ENCODE measurements at regions not wholly inside any gene's neighbourhood (a gene's known extent, or its start where the extent isn't known, plus 50 kb on each side); places are given as distances from the start of the nearest gene placed in this dataset.
"Not testable (repeated sequence)": the region's sequence is repeated elsewhere in the genome, so short reads cannot be mapped to it uniquely, and the experiment has no call there.

DNA sequence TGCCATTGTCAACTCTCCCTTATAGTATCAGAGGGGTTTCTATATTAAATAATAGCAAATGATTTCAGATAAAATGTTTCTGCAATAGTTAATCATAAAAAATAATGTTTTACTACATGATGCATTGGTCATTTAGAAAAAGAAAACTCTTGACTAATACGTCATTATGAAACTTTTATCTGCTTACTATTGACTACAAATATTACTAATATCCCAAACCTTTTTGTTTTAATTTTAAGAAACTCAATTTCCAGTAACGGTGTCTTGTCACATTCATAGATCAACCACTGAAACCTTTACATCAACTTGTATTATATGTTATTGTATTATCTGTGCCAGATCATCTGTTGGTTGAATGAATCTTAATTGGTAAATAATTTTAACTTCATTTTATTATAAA is 482.9 kb upstream of the SLC35B3 start:
- DNase-seq (ENCODE audit: low read depth in 2 of 2): no peak

GRCh38 chr6:8914700-8915099 is 479.4 kb upstream of the SLC35B3 start:
- no peak for DNase-seq (ENCODE audit: low read depth in 2 of 2)

- no peak for DNase-seq (ENCODE audit: low read depth in 2 of 2)
Observed at GRCh38 chr6:8908638-8909037, 473.3 kb upstream of the SLC35B3 start.

DNA sequence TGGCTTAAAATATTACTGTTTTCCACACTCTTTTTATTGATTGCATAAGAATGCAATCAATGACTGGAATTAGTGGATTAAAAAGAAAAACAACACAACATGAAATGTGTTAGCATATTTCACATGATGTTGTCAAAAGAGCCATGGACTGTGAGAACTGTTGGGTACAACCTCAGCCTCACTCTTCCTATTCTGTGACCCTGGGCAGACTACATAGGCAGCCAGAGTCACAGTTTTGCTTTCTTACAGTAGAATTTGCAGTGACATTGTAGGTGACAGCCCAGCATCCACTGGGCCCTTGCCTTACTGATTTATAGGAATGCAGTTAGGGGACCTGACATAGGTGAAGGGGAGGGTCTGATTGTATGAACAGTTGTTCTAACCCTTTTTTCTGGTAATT is 471.4 kb upstream of the SLC35B3 start:
- no peak for DNase-seq (ENCODE audit: low read depth in 2 of 2)

GRCh38 chr6:8905757-8906156 is 470.4 kb upstream of the SLC35B3 start:
- no peak for DNase-seq (ENCODE audit: low read depth in 2 of 2)

DNA sequence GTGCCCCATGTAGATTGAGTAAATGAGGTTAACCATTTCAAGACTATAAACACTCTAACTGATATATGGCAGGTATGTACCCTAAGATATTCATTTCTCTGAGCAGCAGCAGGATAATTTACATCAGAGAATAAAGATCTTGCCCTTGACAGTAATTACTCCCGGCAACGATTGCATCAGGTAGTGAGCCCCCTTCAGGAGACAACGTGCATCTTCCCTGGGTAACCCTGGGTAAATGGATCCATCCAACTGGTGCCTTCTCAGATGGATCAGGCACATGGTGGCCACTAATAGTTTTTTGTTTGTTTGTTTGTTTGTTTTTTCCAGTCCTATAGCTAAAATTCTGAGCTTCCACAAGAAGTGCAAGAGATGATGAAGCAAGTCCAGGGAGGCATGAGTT is 469.4 kb upstream of the SLC35B3 start:
- no peak for DNase-seq (ENCODE audit: low read depth in 2 of 2)

- no peak for DNase-seq (ENCODE audit: low read depth in 2 of 2)
Observed at GRCh38 chr6:8900056-8900455, 464.7 kb upstream of the SLC35B3 start.

DNA sequence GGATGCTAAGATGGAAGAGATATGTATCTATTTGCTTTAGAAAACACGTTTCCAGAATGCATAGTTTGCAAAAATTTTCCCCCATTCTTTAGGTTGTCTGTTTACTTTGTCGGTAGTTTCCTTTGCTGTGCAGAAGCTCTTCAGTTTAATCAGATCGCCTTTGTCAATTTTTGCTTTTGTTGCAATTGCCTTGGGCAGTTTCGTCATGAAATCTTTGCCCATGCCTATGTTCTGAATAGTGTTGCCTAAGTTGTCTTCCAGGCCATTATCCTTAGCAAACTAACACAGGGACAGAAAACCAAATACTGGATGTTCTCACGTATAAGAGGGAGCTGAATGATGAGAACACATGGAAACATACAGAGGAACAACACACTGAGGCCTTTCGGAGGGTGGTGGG is 454.2 kb upstream of the SLC35B3 start:
- DNase-seq (ENCODE audit: low read depth in 2 of 2): no peak

DNA sequence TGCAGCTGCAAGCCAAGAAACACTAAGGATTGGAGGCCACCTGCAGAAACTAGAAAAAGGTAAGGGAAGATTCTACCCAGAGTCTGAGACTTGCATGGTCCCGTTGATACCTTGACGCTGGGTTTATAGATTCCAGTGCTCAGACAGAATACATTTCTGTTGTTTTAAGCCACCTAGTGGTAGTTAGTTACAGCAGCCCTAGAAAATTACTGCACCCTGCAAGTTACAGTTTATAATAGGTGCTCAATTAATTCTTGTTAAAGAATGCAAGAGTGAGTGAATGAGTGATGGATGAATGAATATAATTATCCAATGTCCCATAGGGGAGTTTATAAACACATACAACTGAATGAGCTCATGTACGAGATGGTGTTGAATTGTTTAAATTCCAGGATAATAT is 453.1 kb upstream of the SLC35B3 start:
- DNase-seq (ENCODE audit: low read depth in 2 of 2): no peak

GRCh38 chr6:8881663-8882062 is 446.3 kb upstream of the SLC35B3 start:
- DNase-seq (ENCODE audit: low read depth in 2 of 2): no peak

DNA sequence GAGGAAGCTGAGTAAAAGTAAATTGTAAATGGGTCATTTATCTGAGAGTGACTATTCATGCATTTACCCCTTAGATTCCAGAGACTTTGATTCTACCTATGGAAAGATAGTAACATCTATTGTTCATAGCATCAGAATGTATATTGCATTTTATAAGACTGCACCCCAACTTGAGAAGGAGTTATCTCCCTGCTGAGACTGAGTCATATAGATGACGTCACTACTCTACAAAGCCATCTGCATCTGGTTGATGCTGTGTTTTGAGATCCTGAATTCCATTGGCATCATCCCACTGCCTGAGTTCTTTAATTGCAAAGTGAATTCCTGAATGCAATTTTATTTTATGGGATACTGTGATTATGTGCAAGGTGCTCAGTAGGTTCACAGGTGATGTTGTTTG is 444.0 kb upstream of the SLC35B3 start:
- DNase-seq (ENCODE audit: low read depth in 2 of 2): no peak

- no peak for DNase-seq (ENCODE audit: low read depth in 2 of 2)
Observed at GRCh38 chr6:8875986-8876385, 440.6 kb upstream of the SLC35B3 start.

DNA sequence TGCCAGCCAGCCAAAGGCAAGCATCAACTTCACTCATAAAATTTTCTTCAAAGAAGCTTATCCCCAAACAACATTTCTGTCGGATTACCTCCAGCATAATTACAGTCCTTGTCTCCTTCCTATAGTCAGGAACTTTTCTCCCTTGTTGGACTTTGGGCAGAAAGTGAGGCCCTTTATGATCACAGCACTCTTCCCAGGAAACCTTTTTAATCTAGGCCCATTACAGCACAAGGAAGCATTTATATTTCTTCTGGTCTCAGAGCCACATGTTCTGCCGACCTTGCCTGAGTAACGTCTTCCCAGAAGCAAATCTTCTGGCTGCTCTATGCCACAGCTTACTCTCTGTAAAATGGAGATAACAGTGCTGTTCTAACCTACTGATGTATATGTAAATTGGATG is 437.2 kb upstream of the SLC35B3 start:
- DNase-seq (ENCODE audit: low read depth in 2 of 2): no peak

- DNase-seq (ENCODE audit: low read depth in 2 of 2): no peak
Observed at GRCh38 chr6:8865451-8865850, 430.1 kb upstream of the SLC35B3 start.

- no peak for DNase-seq (ENCODE audit: low read depth in 2 of 2)
Observed at GRCh38 chr6:8860671-8861070, 425.3 kb upstream of the SLC35B3 start.

GRCh38 chr6:8859501-8859900 is 424.2 kb upstream of the SLC35B3 start:
- DNase-seq (ENCODE audit: low read depth in 2 of 2): no peak

- no peak for DNase-seq (ENCODE audit: low read depth in 2 of 2)
Observed at GRCh38 chr6:8858854-8859331, 423.5 kb upstream of the SLC35B3 start.

GRCh38 chr6:8857160-8857559 is 421.8 kb upstream of the SLC35B3 start:
- DNase-seq (ENCODE audit: low read depth in 2 of 2): no peak

DNA sequence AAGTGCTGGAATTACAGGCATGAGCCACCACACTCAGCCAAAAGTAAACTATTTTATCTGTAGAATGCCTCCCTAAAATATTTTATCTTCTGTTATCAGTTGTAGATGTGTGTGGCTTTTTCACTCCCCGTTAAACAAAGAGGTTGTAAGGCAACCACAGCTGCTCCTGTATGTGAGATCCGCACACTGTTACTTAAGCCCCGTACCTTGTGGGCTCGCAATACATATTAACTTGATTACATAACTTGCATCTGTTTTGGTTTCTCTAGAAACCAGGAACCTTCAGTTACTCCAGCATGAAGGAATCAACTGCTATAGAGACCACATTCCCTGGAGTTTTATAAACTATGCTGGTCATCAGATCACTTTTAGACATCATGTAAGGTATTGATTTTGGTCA is 420.1 kb upstream of the SLC35B3 start:
- DNase-seq (ENCODE audit: low read depth in 2 of 2): no peak

DNA sequence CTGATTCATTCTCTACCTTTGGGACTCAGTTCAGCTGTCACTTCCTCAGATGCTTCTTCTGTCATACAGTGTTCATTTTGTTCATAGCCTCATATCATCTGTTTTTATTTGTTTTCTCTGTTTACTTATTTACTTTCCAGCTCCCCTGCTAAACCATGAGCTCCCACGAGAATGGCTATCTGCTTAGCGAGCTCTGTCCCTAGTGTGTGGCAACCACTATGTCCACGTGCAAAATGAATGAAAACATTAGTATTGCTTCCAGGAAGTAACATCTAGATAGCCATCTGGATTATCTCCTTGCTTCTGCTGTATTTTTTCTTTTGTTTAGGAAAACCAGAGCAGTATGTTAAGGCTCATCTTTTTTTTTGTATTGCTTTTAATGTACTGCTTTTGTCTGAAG is 417.0 kb upstream of the SLC35B3 start:
- DNase-seq (ENCODE audit: low read depth in 2 of 2): no peak

- DNase-seq (ENCODE audit: low read depth in 2 of 2): not testable (repeated sequence)
Observed at GRCh38 chr6:8846680-8847079, 411.3 kb upstream of the SLC35B3 start.

- DNase-seq (ENCODE audit: low read depth in 2 of 2): no peak
Observed at GRCh38 chr6:8845690-8846089, 410.3 kb upstream of the SLC35B3 start.

DNA sequence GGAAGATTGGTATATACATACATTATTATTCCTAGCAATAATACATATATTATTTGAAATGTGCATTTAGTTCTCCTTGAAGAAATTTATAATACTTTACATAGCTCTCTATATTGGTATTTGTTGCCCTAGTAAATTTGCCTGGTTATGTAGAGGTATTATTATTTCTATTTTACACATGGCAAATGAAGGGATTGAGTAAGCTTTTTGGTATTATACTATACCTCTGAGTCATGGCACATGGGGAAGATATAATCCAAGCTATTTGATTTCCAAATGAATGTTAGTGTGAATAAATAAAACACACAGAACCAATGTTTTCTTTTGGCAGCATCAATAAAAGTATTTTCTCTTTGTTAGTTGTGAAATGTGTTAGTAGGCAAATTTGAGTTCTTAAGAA is 409.6 kb upstream of the SLC35B3 start:
- DNase-seq (ENCODE audit: low read depth in 2 of 2): no peak

GRCh38 chr6:8839626-8840025 is 404.3 kb upstream of the SLC35B3 start:
- DNase-seq (ENCODE audit: low read depth in 2 of 2): no peak

DNA sequence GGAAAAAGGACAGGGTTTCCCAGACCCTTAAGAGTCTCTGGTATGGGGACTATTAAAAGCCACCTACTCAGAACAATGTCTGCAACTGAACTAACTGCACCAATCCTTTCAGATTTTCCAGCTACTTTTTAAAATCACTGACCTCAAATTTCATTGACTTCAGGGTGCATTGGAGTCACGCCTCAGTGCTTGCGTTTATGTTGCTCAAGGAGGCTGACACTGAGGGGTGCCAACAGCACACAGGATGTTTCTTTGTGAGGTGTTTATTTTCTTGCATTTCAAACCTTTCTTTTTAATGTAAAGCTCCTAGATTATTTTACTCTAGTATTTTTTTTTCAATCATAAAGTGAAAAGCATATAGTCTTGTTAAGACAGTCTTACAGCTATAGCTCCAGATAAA is 402.0 kb upstream of the SLC35B3 start:
- DNase-seq (ENCODE audit: low read depth in 2 of 2): no peak
